Common myeloid progenitor, CD34-positive (primary cell): ENCODE measurements at regions not wholly inside any gene's neighbourhood (a gene's known extent, or its start where the extent isn't known, plus 50 kb on each side); places are given as distances from the start of the nearest gene placed in this dataset.

Experiments
- CTCF ChIA-PET: fragments of 350-600 bp; sonication (Branson Sonifier 250); formaldehyde crosslinking; loops from one replicate; lab custom pipeline; 2021; ENCODE audit warnings: antibody characterized with exemption; lab: Charles Lee
- POLR2A ChIA-PET: fragments of 350-600 bp; sonication (Branson Sonifier 250); formaldehyde crosslinking; loops from one replicate; lab custom pipeline; 2021; ENCODE audit warnings: antibody characterized with exemption; lab: Charles Lee
- DNase-seq, 3 donors: peaks; one replicate each; pipeline versions ENCODE4 v3.0.0 to v3.0.0-alpha.2; 2013
- H3K27ac ChIP-seq, 2 experiments: 1 replicate in 1 of 2; 2 replicates in 1 of 2; pipeline ENCODE4 v1.7.0; 2013; ENCODE audit warnings: inconsistent platforms in 2 of 2, low read length in 2 of 2, mild to moderate bottlenecking in 2 of 2, low read depth in 1 of 2, moderate library complexity in 1 of 2; ENCODE audit not compliant: severe bottlenecking in 2 of 2, insufficient read depth in 1 of 2, poor library complexity in 1 of 2
- H3K27me3 ChIP-seq, 5 experiments: replicated peaks in 2 of 5; 1 replicate in 3 of 5; 2 replicates in 2 of 5; pipeline versions ENCODE4 v1.6.1 to v1.7.0; 2013; ENCODE audit warnings: low read length in 4 of 5, mild to moderate bottlenecking in 2 of 5, moderate library complexity in 2 of 5, inconsistent platforms in 1 of 5; ENCODE audit not compliant: insufficient read depth in 5 of 5, control insufficient read depth in 4 of 5
- H3K36me3 ChIP-seq, 4 experiments: 1 replicate in 2 of 4; 2 replicates in 2 of 4; pipeline versions ENCODE4 v1.6.1 to v1.7.0; 2013; ENCODE audit warnings: low read length in 3 of 4, control low read depth in 1 of 4, mild to moderate bottlenecking in 1 of 4; ENCODE audit not compliant: control insufficient read depth in 4 of 4, insufficient read depth in 4 of 4
- H3K4me1 ChIP-seq, 4 experiments: 1 replicate in 3 of 4; 2 replicates in 1 of 4; pipeline versions ENCODE4 v1.6.1 to v1.7.1; 2013; ENCODE audit warnings: low read length in 3 of 4, mild to moderate bottlenecking in 3 of 4, control low read depth in 1 of 4, inconsistent platforms in 1 of 4, moderate library complexity in 1 of 4; ENCODE audit not compliant: control insufficient read depth in 4 of 4, insufficient read depth in 4 of 4; ENCODE audit errors: control extremely low read depth in 1 of 4
- H3K4me3 ChIP-seq, 7 experiments: 1 replicate in 4 of 7; 2 replicates in 3 of 7; pipeline versions ENCODE4 v1.5.1 to v1.7.0; 2013; ENCODE audit warnings: mild to moderate bottlenecking in 7 of 7, low read length in 6 of 7, moderate library complexity in 6 of 7, inconsistent platforms in 2 of 7, low read depth in 2 of 7, control low read depth in 1 of 7; ENCODE audit not compliant: insufficient read depth in 4 of 7, control insufficient read depth in 1 of 7; ENCODE audit errors: extremely low read depth in 1 of 7
- H3K9me3 ChIP-seq, 5 experiments: 1 replicate in 4 of 5; 2 replicates in 1 of 5; pipeline versions ENCODE4 v1.6.1 to v1.7.1; 2013; ENCODE audit warnings: low read length in 4 of 5, mild to moderate bottlenecking in 2 of 5, inconsistent platforms in 1 of 5, low read depth in 1 of 5, moderate library complexity in 1 of 5; ENCODE audit not compliant: control insufficient read depth in 4 of 5, insufficient read depth in 2 of 5; ENCODE audit errors: control extremely low read depth in 1 of 5
- WGBS: methylation state at CpG from one replicate; pipeline ENCODE4 v1.1.5; 2013; ENCODE audit not compliant: insufficient coverage; 5-methylcytosine and 5-hydroxymethylcytosine counted together

- peaks cover 0 to 5% (median 0%) of the 10 kb centered on the region in 4 experiments for H3K4me1 ChIP-seq
- H3K9me3 ChIP-seq = no peaks in the 10 kb centered on the region
- H3K27ac ChIP-seq = no peak overlapping the region
- ChIA-PET CTCF (no interaction called here), POLR2A (no interaction called here)
- H3K36me3 ChIP-seq = no peaks in the 10 kb centered on the region
- WGBS = 35% methylated on average over 3 of the region's 3 CpGs
- peak in 1 of 3 donors; percentile 16 for DNase-seq
- no peak overlapping the region for H3K4me3 ChIP-seq
- H3K27me3 ChIP-seq = no peaks in the 10 kb centered on the region
Observed at GRCh38 chr1:81548918-81549587, 251.7 kb upstream of the ADGRL2 start.

- CTCF ChIA-PET = no interaction called here
Observed at GRCh38 chr1:81547912-81548303, 252.8 kb upstream of the ADGRL2 start.

GRCh38 chr1:81547261-81547911 is 253.3 kb upstream of the ADGRL2 start:
- Histone ChIP-seq H3K4me3 (no peak overlapping the region), H3K27ac (no peak overlapping the region), H3K27me3 (no peaks in the 10 kb centered on the region), H3K9me3 (no peaks in the 10 kb centered on the region), H3K4me1 (peaks cover 0 to 5% (median 0%) of the 10 kb centered on the region in 4 experiments), H3K36me3 (no peaks in the 10 kb centered on the region)
- CTCF ChIA-PET = no interaction called here
- POLR2A ChIA-PET = no interaction called here
- WGBS = no CpG with 5 or more reads among the region's 6 CpGs
- no peak for DNase-seq

More at GRCh38 chr1:81547912-81548303, 252.8 kb upstream of the ADGRL2 start:
- Histone ChIP-seq H3K27me3 (no peaks in the 10 kb centered on the region), H3K27ac (no peak overlapping the region), H3K4me1 (peaks cover 0 to 5% (median 0%) of the 10 kb centered on the region in 4 experiments), H3K4me3 (no peak overlapping the region), H3K36me3 (no peaks in the 10 kb centered on the region), H3K9me3 (no peaks in the 10 kb centered on the region)
- DNase-seq = no peak
- 89% methylated on average over 2 of the region's 2 CpGs for WGBS
- POLR2A ChIA-PET = no interaction called here

GRCh38 chr1:81545734-81546133 is 255.0 kb upstream of the ADGRL2 start:
- no peak overlapping the region for H3K27ac ChIP-seq
- ChIA-PET CTCF (interaction anchor here (0.6 kb wide), 1 partner anchor 21 kb away, joined by 3 read pairs; no protein-coding TSS in a partner anchor), POLR2A (no interaction called here)
- no peaks in the 10 kb centered on the region for H3K9me3 ChIP-seq
- H3K36me3 ChIP-seq = no peaks in the 10 kb centered on the region
- H3K4me3 ChIP-seq = no peak overlapping the region
- no peak for DNase-seq
- no peaks in the 10 kb centered on the region for H3K27me3 ChIP-seq
- peaks cover 0 to 5% (median 0%) of the 10 kb centered on the region in 4 experiments for H3K4me1 ChIP-seq
- 96% methylated on average over 4 of the region's 6 CpGs for WGBS

GRCh38 chr1:81543764-81544163 is 257.0 kb upstream of the ADGRL2 start:
- POLR2A ChIA-PET = no interaction called here
- no peaks in the 10 kb centered on the region for H3K36me3 ChIP-seq
- no peak overlapping the region for H3K4me3 ChIP-seq
- CTCF ChIA-PET = no interaction called here
- H3K27ac ChIP-seq = no peak overlapping the region
- H3K27me3 ChIP-seq = no peaks in the 10 kb centered on the region
- 97% methylated on average over 6 of the region's 6 CpGs for WGBS
- H3K9me3 ChIP-seq = no peaks in the 10 kb centered on the region
- H3K4me1 ChIP-seq = no peaks in the 10 kb centered on the region
- DNase-seq = no peak

GRCh38 chr1:81542196-81542595 is 258.5 kb upstream of the ADGRL2 start:
- POLR2A ChIA-PET = no interaction called here

GRCh38 chr1:81540216-81540615 is 260.5 kb upstream of the ADGRL2 start:
- H3K27ac ChIP-seq = no peak overlapping the region
- no peaks in the 10 kb centered on the region for H3K9me3 ChIP-seq
- H3K4me1 ChIP-seq = no peaks in the 10 kb centered on the region
- no peaks in the 10 kb centered on the region for H3K36me3 ChIP-seq
- no peak for DNase-seq
- H3K4me3 ChIP-seq = no peak overlapping the region
- CTCF ChIA-PET = interaction anchor here (1.1 kb wide), 1 partner anchor 52 kb away, joined by 3 read pairs; no protein-coding TSS in a partner anchor
- no peaks in the 10 kb centered on the region for H3K27me3 ChIP-seq
- POLR2A ChIA-PET = no interaction called here

More at GRCh38 chr1:81542196-81542595, 258.5 kb upstream of the ADGRL2 start:
- Histone ChIP-seq H3K36me3 (no peaks in the 10 kb centered on the region), H3K4me1 (no peaks in the 10 kb centered on the region), H3K9me3 (no peaks in the 10 kb centered on the region), H3K27me3 (no peaks in the 10 kb centered on the region), H3K4me3 (no peak overlapping the region), H3K27ac (no peak overlapping the region)
- CTCF ChIA-PET = no interaction called here
- DNase-seq = no peak
- 100% methylated on average over 2 of the region's 5 CpGs for WGBS
